NB4 (cell line): ENCODE measurements at regions not wholly inside any gene's neighbourhood (a gene's known extent, or its start where the extent isn't known, plus 50 kb on each side); places are given as distances from the start of the nearest gene placed in this dataset.

Source experiments
- CTCF ChIP-seq: IDR thresholded peaks from one replicate; pipeline ENCODE4 v1.5.1; 2012; ENCODE audit warnings: low read depth, low read length
- MAX ChIP-seq: IDR thresholded peaks from 2 replicates; pipeline ENCODE4 v1.6.1; 2011; ENCODE audit warnings: low read depth, low read length
- MYC ChIP-seq: IDR thresholded peaks from 2 replicates; pipeline ENCODE4 v1.6.1; 2011; ENCODE audit warnings: low read depth, low read length
- POLR2A ChIP-seq: IDR thresholded peaks from 2 replicates; pipeline ENCODE4 v1.6.1; 2011; ENCODE audit warnings: mild to moderate bottlenecking; ENCODE audit not compliant: insufficient read length; ENCODE audit errors: extremely low read depth

GRCh38 chr13:44024167-44024845 is 144.6 kb downstream of the LACC1 start:
- TF ChIP-seq POLR2A = no peak
- TF ChIP-seq CTCF = no peak
- no peak for TF ChIP-seq MAX
- no peak for TF ChIP-seq MYC
